Muscle layer of colon (tissue), 2 donors: ENCODE measurements at regions not wholly inside any gene's neighbourhood (a gene's known extent, or its start where the extent isn't known, plus 50 kb on each side); places are given as distances from the start of the nearest gene placed in this dataset.

Experiments
- H3K27ac ChIP-seq: one replicate; pipeline ENCODE4 v1.7.0; 2013; ENCODE audit warnings: low read depth, mild to moderate bottlenecking, low read length, moderate library complexity
- H3K27me3 ChIP-seq, 2 donors: one replicate each; pipeline ENCODE4 v1.7.0; 2013; ENCODE audit warnings: low read length in 2 of 2, mild to moderate bottlenecking in 2 of 2; ENCODE audit not compliant: insufficient read depth in 2 of 2, control insufficient read depth in 1 of 2
- H3K36me3 ChIP-seq: one replicate; pipeline ENCODE4 v1.7.0; 2013; ENCODE audit warnings: mild to moderate bottlenecking, low read length; ENCODE audit not compliant: insufficient read depth
- H3K4me1 ChIP-seq: one replicate; pipeline ENCODE4 v1.7.0; 2013; ENCODE audit warnings: mild to moderate bottlenecking, low read length; ENCODE audit not compliant: insufficient read depth
- H3K4me3 ChIP-seq, 2 donors: one replicate each; pipeline ENCODE4 v1.7.0; 2013; ENCODE audit warnings: low read length in 2 of 2, low read depth in 1 of 2, mild to moderate bottlenecking in 1 of 2, moderate library complexity in 1 of 2
- H3K9ac ChIP-seq: one replicate; pipeline ENCODE4 v1.7.0; 2013; ENCODE audit warnings: low read length
- H3K9me3 ChIP-seq: one replicate; pipeline ENCODE4 v1.7.0; 2013; ENCODE audit warnings: mild to moderate bottlenecking, low read length
- donor health status: abdominal sarcoma.
- donor health status: Adenocarcinoma of cecum.

GRCh38 chr16:86868070-86868469, 289.7 kb downstream of the FOXL1 start:
- Histone ChIP-seq H3K36me3 (no peaks in the 10 kb centered on the region), H3K9ac (no peak overlapping the region), H3K27me3 (peaks cover 0 to 7% of the 10 kb centered on the region in 2 donors), H3K4me1 (peaks cover 15% of the 10 kb centered on the region), H3K4me3 (no peak overlapping the region), H3K27ac (no peak overlapping the region), H3K9me3 (no peaks in the 10 kb centered on the region)

GRCh38 chr16:86868786-86869185, 290.4 kb downstream of the FOXL1 start:
- Histone ChIP-seq H3K27ac (no peak overlapping the region), H3K9ac (no peak overlapping the region), H3K36me3 (no peaks in the 10 kb centered on the region), H3K27me3 (peaks cover 0 to 7% of the 10 kb centered on the region in 2 donors), H3K4me3 (no peak overlapping the region), H3K9me3 (no peaks in the 10 kb centered on the region), H3K4me1 (peaks cover 13% of the 10 kb centered on the region)

GRCh38 chr16:86869288-86870022, 291.1 kb downstream of the FOXL1 start:
- H3K4me1 ChIP-seq = peaks cover 13% of the 10 kb centered on the region
- no peak overlapping the region for H3K27ac ChIP-seq
- no peaks in the 10 kb centered on the region for H3K9me3 ChIP-seq
- H3K27me3 ChIP-seq = peaks cover 0 to 7% of the 10 kb centered on the region in 2 donors
- H3K9ac ChIP-seq = no peak overlapping the region
- no peak overlapping the region for H3K4me3 ChIP-seq
- no peaks in the 10 kb centered on the region for H3K36me3 ChIP-seq

- peaks cover 13% of the 10 kb centered on the region for H3K4me1 ChIP-seq
These were observed 292.0 kb downstream of the FOXL1 start for GRCh38 chr16:86870380-86870779.

GRCh38 chr16:86872131-86872530, 293.8 kb downstream of the FOXL1 start:
- no peak overlapping the region for H3K9ac ChIP-seq
- no peak overlapping the region for H3K4me3 ChIP-seq
- no peaks in the 10 kb centered on the region for H3K9me3 ChIP-seq
- H3K36me3 ChIP-seq = no peaks in the 10 kb centered on the region
- H3K27me3 ChIP-seq = peaks cover 0 to 7% of the 10 kb centered on the region in 2 donors
- H3K4me1 ChIP-seq = no peaks in the 10 kb centered on the region
- no peak overlapping the region for H3K27ac ChIP-seq

More at GRCh38 chr16:86870380-86870779, 292.0 kb downstream of the FOXL1 start:
- Histone ChIP-seq H3K27me3 (peaks cover 0 to 7% of the 10 kb centered on the region in 2 donors), H3K4me3 (no peak overlapping the region), H3K9me3 (no peaks in the 10 kb centered on the region), H3K27ac (no peak overlapping the region), H3K9ac (no peak overlapping the region), H3K36me3 (no peaks in the 10 kb centered on the region)

- no peak overlapping the region for H3K4me3 ChIP-seq
- peaks cover 0 to 12% of the 10 kb centered on the region in 2 donors for H3K27me3 ChIP-seq
- no peak overlapping the region for H3K9ac ChIP-seq
- no peak overlapping the region for H3K27ac ChIP-seq
- no peaks in the 10 kb centered on the region for H3K36me3 ChIP-seq
- H3K9me3 ChIP-seq = no peaks in the 10 kb centered on the region
- H3K4me1 ChIP-seq = no peaks in the 10 kb centered on the region
These were observed 294.5 kb downstream of the FOXL1 start for GRCh38 chr16:86872833-86873232.

- no peaks in the 10 kb centered on the region for H3K4me1 ChIP-seq
- no peak overlapping the region for H3K4me3 ChIP-seq
- H3K36me3 ChIP-seq = no peaks in the 10 kb centered on the region
- no peak overlapping the region for H3K27ac ChIP-seq
- no peak overlapping the region for H3K9ac ChIP-seq
- H3K9me3 ChIP-seq = no peaks in the 10 kb centered on the region
- peaks cover 0 to 20% of the 10 kb centered on the region in 2 donors for H3K27me3 ChIP-seq
These were observed 295.8 kb downstream of the FOXL1 start for GRCh38 chr16:86874141-86874540.

GRCh38 chr16:86876499-86876898, 298.1 kb downstream of the FOXL1 start:
- H3K4me1 ChIP-seq = no peaks in the 10 kb centered on the region
- no peak overlapping the region for H3K9ac ChIP-seq
- no peaks in the 10 kb centered on the region for H3K36me3 ChIP-seq
- H3K27me3 ChIP-seq = peaks cover 0 to 20% of the 10 kb centered on the region in 2 donors
- H3K4me3 ChIP-seq = no peak overlapping the region
- H3K9me3 ChIP-seq = no peaks in the 10 kb centered on the region
- H3K27ac ChIP-seq = no peak overlapping the region

GRCh38 chr16:86877108-86877507, 298.8 kb downstream of the FOXL1 start:
- Histone ChIP-seq H3K27ac (no peak overlapping the region), H3K4me1 (peaks cover 4% of the 10 kb centered on the region), H3K9me3 (no peaks in the 10 kb centered on the region), H3K9ac (no peak overlapping the region), H3K27me3 (peaks cover 0 to 20% of the 10 kb centered on the region in 2 donors), H3K36me3 (no peaks in the 10 kb centered on the region), H3K4me3 (no peak overlapping the region)

GRCh38 chr16:86877835-86878234, 299.5 kb downstream of the FOXL1 start:
- Histone ChIP-seq H3K36me3 (no peaks in the 10 kb centered on the region), H3K27ac (no peak overlapping the region), H3K9ac (no peak overlapping the region), H3K4me3 (no peak overlapping the region), H3K27me3 (peaks cover 0 to 20% of the 10 kb centered on the region in 2 donors), H3K4me1 (peaks cover 7% of the 10 kb centered on the region), H3K9me3 (no peaks in the 10 kb centered on the region)

- no peak overlapping the region for H3K9ac ChIP-seq
- H3K4me1 ChIP-seq = peaks cover 7% of the 10 kb centered on the region
- peaks cover 0 to 21% of the 10 kb centered on the region in 2 donors for H3K27me3 ChIP-seq
- H3K36me3 ChIP-seq = no peaks in the 10 kb centered on the region
- H3K9me3 ChIP-seq = no peaks in the 10 kb centered on the region
- no peak overlapping the region for H3K4me3 ChIP-seq
- no peak overlapping the region for H3K27ac ChIP-seq
These were observed 300.1 kb downstream of the FOXL1 start for GRCh38 chr16:86878236-86879080.
